Heart left ventricle (tissue), 16 donors: ENCODE measurements at regions not wholly inside any gene's neighbourhood (a gene's known extent, or its start where the extent isn't known, plus 50 kb on each side); places are given as distances from the start of the nearest gene placed in this dataset.

ENCODE experiments used
- ATAC-seq, 4 donors: fragments of 200-7000 bp; cut with Tn5 transposase; one replicate each; pipeline ENCODE4 v1.9.1; 2020 to 2022; ENCODE audit warnings: moderate library complexity in 4 of 4, mild to moderate bottlenecking in 3 of 4, moderate number of reproducible peaks in 1 of 4
- DNase-seq, 5 donors: peaks; one replicate each; pipeline ENCODE4 v3.0.0-alpha.2; 2020
- H3K27ac ChIP-seq, 12 donors: fragments of 200-600 bp; sonication (generic) in 4 of 12; one replicate each; pipeline versions ENCODE4 v1.5.0 to v1.8.0; 2016 to 2022; ENCODE audit warnings: mild to moderate bottlenecking in 2 of 12
- H3K27me3 ChIP-seq, 9 donors: fragments of 200-600 bp; sonication (generic) in 2 of 9; one replicate each; pipeline versions ENCODE4 v1.5.1 to v1.8.0; 2016 to 2022; ENCODE audit warnings: mild to moderate bottlenecking in 3 of 9
- H3K36me3 ChIP-seq, 9 donors: fragments of 200-600 bp; sonication (generic) in 2 of 9; one replicate each; pipeline versions ENCODE4 v1.5.0 to v1.8.0; 2018 to 2022; ENCODE audit warnings: mild to moderate bottlenecking in 2 of 9
- H3K4me1 ChIP-seq, 12 donors: fragments of 200-600 bp; sonication (generic) in 4 of 12; one replicate each; pipeline versions ENCODE4 v1.5.0 to v1.8.0; 2016 to 2022; ENCODE audit warnings: mild to moderate bottlenecking in 3 of 12
- H3K4me3 ChIP-seq, 12 donors: fragments of 200-600 bp; sonication (generic) in 4 of 12; one replicate each; pipeline versions ENCODE4 v1.5.0 to v1.8.0; 2017 to 2022; ENCODE audit warnings: mild to moderate bottlenecking in 9 of 12, moderate library complexity in 4 of 12
- H3K9me3 ChIP-seq, 12 donors: fragments of 200-600 bp; sonication (generic) in 4 of 12; one replicate each; pipeline versions ENCODE4 v1.5.0 to v1.8.0; 2016 to 2022; ENCODE audit warnings: mild to moderate bottlenecking in 1 of 12
- CTCF ChIP-seq, 12 donors: fragments of 200-600 bp; sonication (generic) in 4 of 12; IDR thresholded peaks; one replicate each; pipeline versions ENCODE4 v1.5.0 to v1.8.0; 2018 to 2022; ENCODE audit warnings: antibody characterized with exemption in 12 of 12, mild to moderate bottlenecking in 5 of 12
- POLR2A ChIP-seq, 2 donors: fragments of 450-650 bp; IDR thresholded peaks; one replicate each; pipeline ENCODE4 v1.6.1; 2017; ENCODE audit warnings: antibody characterized with exemption in 2 of 2, mild to moderate bottlenecking in 2 of 2, moderate library complexity in 2 of 2
- WGBS, 4 donors: extraction: QIAGEN DNeasy Blood & Tissue Kit in 2 of 4; methylation state at CpG; one replicate each; pipeline versions ENCODE4 v1.1.5 to v1.1.7; 2013 to 2018; 5-methylcytosine and 5-hydroxymethylcytosine counted together
- intact Hi-C, 10 donors: fragments of 100-400 bp; cut with DNase I; formaldehyde crosslinking; loops; one replicate each; pipeline versions ENCODE4 v1.11.1 to v1.14.2; 2022
- donor health status: ischemic (EF 13 %, LVEDD 7.1; RV severe dilation, severe dysfunction).
- donor health status: healthy with polysubstance abuse.
- donor health status: DM: no; HTN: yes; CAD: no.
- donor health status: DM: no; HTN: no; CAD: no.
- donor health status: ischemic (EF 25% LVEDD 6.9; RV normal size, moderate dysfunction).
- donor health status: ischemic (EF 25% LVEDD 5.7; RV mildly dilated, moderate dysfunction).
- donor health status: healthy.
- donor health status: DM: yes; HTN: yes; CAD: no.
- donor health status: ischemic (EF 35%, LVEDD 5.7; RV mildly dilated, moderate dysfunction).
- donor health status: nonischemic (EF 11% LVEDD 7.7; RV severe dilation, severe dysfunction).
- donor health status: DM: yes; HTN: yes; CAD: no.
- donor health status: PGD.
- donor health status: ischemic (EF 29% LVEDD 5.4; RV normal size, mild dysfunction).
- donor health status: nonischemic (EF 23%, LVEDD 6.1; RV moderate dilation, normal function).

GRCh38 chr9:134994926-134995791 lies 77.4 kb upstream of the FCN1 start:
- no peak overlapping the region for H3K27ac ChIP-seq
- no peaks in the 10 kb centered on the region for H3K4me1 ChIP-seq
- peaks cover 0 to 9% (median 3%) of the 10 kb centered on the region in 12 donors for H3K9me3 ChIP-seq
- TF ChIP-seq POLR2A (IDR thresholded peaks at IDR 0.05) (no peak), CTCF (IDR thresholded peaks at IDR 0.05) (no peak)
- no peak overlapping the region for H3K4me3 ChIP-seq
- no peaks in the 10 kb centered on the region for H3K27me3 ChIP-seq
- ATAC-seq (no peak), DNase-seq (no peak)
- no peaks in the 10 kb centered on the region for H3K36me3 ChIP-seq
- 88 to 93% (median 90%) methylated on average over 19 of the region's 19 CpGs for WGBS, 4 donors
- intact Hi-C loops = no loop called here

DNA sequence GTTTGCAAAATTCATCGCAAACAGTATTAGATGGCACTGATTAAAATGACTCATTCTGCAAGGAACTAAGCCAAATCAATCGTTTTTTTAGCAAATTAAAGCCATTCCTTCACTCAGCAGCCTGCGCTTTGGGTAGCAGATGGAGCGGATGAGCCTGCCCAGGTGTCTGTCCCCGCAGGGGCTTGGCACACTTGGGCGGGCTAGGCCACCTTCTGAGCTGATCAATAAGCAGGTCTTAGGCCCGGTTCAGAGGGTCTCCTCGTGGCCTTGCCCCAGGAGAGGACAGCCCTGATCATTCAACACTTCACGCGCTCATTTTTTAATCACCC lies 78.0 kb upstream of the FCN1 start:
- DNase-seq (no peak), ATAC-seq (no peak)
- intact Hi-C loops = no loop called here
- H3K27me3 ChIP-seq = no peaks in the 10 kb centered on the region
- no peaks in the 10 kb centered on the region for H3K4me1 ChIP-seq
- no peak overlapping the region for H3K4me3 ChIP-seq
- H3K36me3 ChIP-seq = no peaks in the 10 kb centered on the region
- H3K27ac ChIP-seq = no peak overlapping the region
- peaks cover 0 to 15% (median 6%) of the 10 kb centered on the region in 12 donors for H3K9me3 ChIP-seq
- WGBS, 4 donors = 83 to 87% (median 85%) methylated on average over 10 of the region's 10 CpGs
- TF ChIP-seq POLR2A (IDR thresholded peaks at IDR 0.05) (no peak), CTCF (IDR thresholded peaks at IDR 0.05) (no peak)

GRCh38 chr9:134996591-134997530 lies 79.1 kb upstream of the FCN1 start:
- Histone ChIP-seq H3K36me3 (no peaks in the 10 kb centered on the region), H3K4me1 (no peaks in the 10 kb centered on the region), H3K27me3 (no peaks in the 10 kb centered on the region), H3K27ac (no peak overlapping the region), H3K9me3 (peaks cover 0 to 24% (median 13%) of the 10 kb centered on the region in 12 donors), H3K4me3 (no peak overlapping the region)
- intact Hi-C loops = no loop called here
- DNase-seq (no peak), ATAC-seq (no peak)
- WGBS, 4 donors = 84 to 86% (median 85%) methylated on average over 24 of the region's 24 CpGs
- TF ChIP-seq POLR2A (IDR thresholded peaks at IDR 0.05) = no peak
- TF ChIP-seq CTCF (IDR thresholded peaks at IDR 0.05) = no peak

- H3K4me3 ChIP-seq = no peak overlapping the region
- 45 to 58% (median 50%) methylated on average over 2 of the region's 2 CpGs for whole genome bisulfite sequencing, 4 donors
- ATAC-seq (no peak), DNase-seq (no peak)
- peaks cover 0 to 4% (median 0%) of the 10 kb centered on the region in 9 donors for H3K27me3 ChIP-seq
- no peaks in the 10 kb centered on the region for H3K4me1 ChIP-seq
- TF ChIP-seq POLR2A (IDR thresholded peaks at IDR 0.05) (no peak), CTCF (IDR thresholded peaks at IDR 0.05) (no peak)
- peaks cover 0 to 24% (median 13%) of the 10 kb centered on the region in 12 donors for H3K9me3 ChIP-seq
- intact Hi-C loops = no loop called here
- H3K27ac ChIP-seq = no peak overlapping the region
- H3K36me3 ChIP-seq = no peaks in the 10 kb centered on the region
Measured at GRCh38 chr9:135000647-135001245, 83.0 kb upstream of the FCN1 start.
